Panc1 (cell line): ENCODE measurements at regions not wholly inside any gene's neighbourhood (a gene's known extent, or its start where the extent isn't known, plus 50 kb on each side); places are given as distances from the start of the nearest gene placed in this dataset.

ENCODE experiments used
- CTCF ChIP-seq: fragments of 450-650 bp; IDR thresholded peaks from 2 replicates; pipeline ENCODE4 v1.5.1; 2017; ENCODE audit warnings: mild to moderate bottlenecking
- REST ChIP-seq, 2 experiments: IDR thresholded peaks; 2 replicates each; pipeline ENCODE4 v1.6.1; 2011 to 2012; ENCODE audit warnings: low read depth in 2 of 2, control low read depth in 1 of 2, low read length in 1 of 2, mild to moderate bottlenecking in 1 of 2, moderate library complexity in 1 of 2; ENCODE audit not compliant: insufficient read depth in 1 of 2
- SIN3A ChIP-seq: IDR thresholded peaks from 2 replicates; pipeline ENCODE4 v1.6.1; 2012; ENCODE audit warnings: low read depth, mild to moderate bottlenecking, low read length, moderate library complexity, borderline replicate concordance; ENCODE audit not compliant: insufficient read depth
- TCF7L2 ChIP-seq: IDR thresholded peaks from 2 replicates; pipeline ENCODE4 v1.6.1; 2011; ENCODE audit warnings: mild to moderate bottlenecking, low read depth, low read length, inconsistent platforms

- TF ChIP-seq CTCF = no peak
- TF ChIP-seq SIN3A = no peak
- no peak for TF ChIP-seq TCF7L2
- TF ChIP-seq REST (IDR thresholded peaks at IDR 0.05; ENCODE audit: insufficient read depth in 1 of 2, low read depth in 2 of 2, low read length in 1 of 2) = no peak
These were observed 77.7 kb upstream of the KCNJ16 start for GRCh38 chr17:69997332-69997731.
